ENCODE measurements at regions not wholly inside any gene's neighbourhood (a gene's known extent, or its start where the extent isn't known, plus 50 kb on each side); places are given as distances from the start of the nearest gene placed in this dataset.

- TF ChIP-seq CTCF (IDR thresholded peaks at IDR 0.05; ENCODE audit: insufficient read depth, low read depth, low read length, missing control alignments) = no peak
- DNase-seq (ENCODE audit: low read depth) = no peak
- H3K4me3 ChIP-seq (ENCODE audit: low read depth, low read length) = no peak overlapping the region
Observed at GRCh38 chrX:104430072-104430741, 135.8 kb upstream of the IL1RAPL2 start.

DNA sequence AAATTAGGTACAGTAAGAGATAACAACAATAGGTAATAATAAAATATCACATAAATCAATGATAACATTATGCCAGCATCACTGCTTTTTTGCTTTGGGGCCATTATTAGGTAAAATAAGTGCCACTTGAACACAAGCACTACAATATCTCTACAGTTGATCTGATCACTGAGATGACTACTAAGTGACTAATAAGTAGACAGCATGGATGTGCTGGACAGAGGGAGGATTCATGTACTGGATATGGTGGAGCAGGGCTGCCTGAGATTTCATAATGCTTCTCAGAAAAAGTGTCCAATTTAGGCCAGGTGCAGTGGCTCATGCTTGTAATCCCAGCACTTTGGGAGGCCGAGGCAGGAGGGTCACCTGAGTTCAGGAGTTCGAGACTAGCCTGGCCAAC lies 137.8 kb upstream of the IL1RAPL2 start:
- no peak for TF ChIP-seq CTCF (IDR thresholded peaks at IDR 0.05; ENCODE audit: insufficient read depth, low read depth, low read length, missing control alignments)
- DNase-seq (ENCODE audit: low read depth) = no peak
- no peak overlapping the region for H3K4me3 ChIP-seq (ENCODE audit: low read depth, low read length)

- no peak overlapping the region for H3K4me3 ChIP-seq (ENCODE audit: low read depth, low read length)
- no peak for DNase-seq (ENCODE audit: low read depth)
- TF ChIP-seq CTCF (IDR thresholded peaks at IDR 0.05; ENCODE audit: insufficient read depth, low read depth, low read length, missing control alignments) = no peak
Observed at GRCh38 chrX:104427693-104428092, 138.3 kb upstream of the IL1RAPL2 start.

DNA sequence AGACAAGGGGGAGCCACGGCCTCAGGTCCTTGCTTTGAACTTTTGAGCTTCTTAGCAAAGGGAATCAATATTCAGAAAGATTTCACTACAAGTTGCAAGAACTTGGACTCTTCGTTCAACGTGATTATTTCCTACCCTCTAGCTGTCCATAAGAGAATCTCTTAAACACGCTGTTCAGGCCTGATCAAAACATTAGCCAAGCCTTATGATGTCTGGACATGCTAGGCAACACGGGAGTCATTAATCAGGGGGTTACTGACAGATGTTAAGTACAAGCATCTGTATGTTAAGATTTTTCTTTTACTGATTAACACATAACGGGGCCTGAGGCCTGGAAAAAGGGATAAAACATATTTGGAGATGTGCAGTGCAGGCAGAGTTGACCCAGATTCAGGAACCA lies 138.9 kb upstream of the IL1RAPL2 start:
- DNase-seq (ENCODE audit: low read depth) = no peak
- TF ChIP-seq CTCF (IDR thresholded peaks at IDR 0.05; ENCODE audit: insufficient read depth, low read depth, low read length, missing control alignments) = no peak
- no peak overlapping the region for H3K4me3 ChIP-seq (ENCODE audit: low read depth, low read length)

DNA sequence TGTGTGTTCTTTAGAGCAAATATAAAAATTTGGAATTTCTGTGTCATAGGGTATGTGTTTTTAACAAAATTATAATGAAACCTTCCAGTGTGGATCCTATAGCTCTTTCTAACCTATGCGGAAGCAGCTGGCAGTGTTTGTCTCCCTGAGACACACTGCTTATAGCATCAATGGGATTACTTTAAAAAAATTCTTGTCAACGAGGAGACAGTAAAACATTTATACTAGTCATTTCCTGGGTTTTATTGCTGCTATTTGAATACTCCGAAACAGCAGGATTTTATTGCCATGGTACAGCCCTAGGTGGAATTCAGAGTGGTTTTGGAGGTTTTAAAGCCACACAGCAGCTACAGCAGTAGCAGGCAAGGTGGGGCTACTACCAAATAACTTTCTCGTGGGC lies 145.1 kb upstream of the IL1RAPL2 start:
- TF ChIP-seq CTCF (IDR thresholded peaks at IDR 0.05; ENCODE audit: insufficient read depth, low read depth, low read length, missing control alignments) = no peak
- no peak overlapping the region for H3K4me3 ChIP-seq (ENCODE audit: low read depth, low read length)
- no peak for DNase-seq (ENCODE audit: low read depth)

DNA sequence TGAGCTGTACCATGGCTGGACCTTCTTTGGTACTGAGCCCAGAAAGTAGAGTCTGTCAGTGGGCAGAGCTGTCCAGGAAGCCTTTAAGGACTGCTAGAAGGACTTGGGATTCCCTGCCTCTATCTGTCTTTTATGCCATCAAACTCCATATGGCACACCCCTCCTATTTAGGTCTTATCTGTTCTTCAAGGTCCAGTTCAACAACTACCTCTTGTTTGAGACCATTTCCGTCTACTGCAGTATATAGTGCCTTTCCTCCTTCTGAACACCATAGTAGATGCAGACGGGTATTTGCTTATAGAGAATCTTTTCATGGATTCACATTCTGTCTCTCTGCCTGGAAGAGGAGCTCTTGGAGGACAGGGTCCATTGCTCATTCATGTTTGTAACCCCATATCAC lies 146.1 kb upstream of the IL1RAPL2 start:
- no peak for TF ChIP-seq CTCF (IDR thresholded peaks at IDR 0.05; ENCODE audit: insufficient read depth, low read depth, low read length, missing control alignments)
- DNase-seq (ENCODE audit: low read depth) = no peak
- no peak overlapping the region for H3K4me3 ChIP-seq (ENCODE audit: low read depth, low read length)

DNA sequence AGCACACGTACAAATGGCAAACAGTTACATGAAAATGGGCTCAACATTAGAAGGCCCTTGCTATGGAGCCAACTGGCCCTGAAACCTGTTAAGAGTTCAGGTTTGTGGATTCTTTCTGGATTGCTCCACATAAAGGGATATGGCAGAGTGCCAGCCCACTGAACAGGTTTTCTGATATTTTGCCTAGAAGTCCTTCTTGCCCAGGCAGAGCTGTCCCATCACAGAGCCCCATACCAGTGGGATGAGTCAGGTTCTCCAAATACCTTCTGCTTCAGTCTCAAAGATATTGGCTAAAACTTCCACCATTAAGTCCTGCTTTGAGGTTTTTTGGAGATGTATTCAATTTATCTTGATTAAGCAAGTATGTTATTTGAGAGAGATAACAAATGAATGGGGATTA lies 146.8 kb upstream of the IL1RAPL2 start:
- H3K4me3 ChIP-seq (ENCODE audit: low read depth, low read length) = no peak overlapping the region
- no peak for DNase-seq (ENCODE audit: low read depth)
- no peak for TF ChIP-seq CTCF (IDR thresholded peaks at IDR 0.05; ENCODE audit: insufficient read depth, low read depth, low read length, missing control alignments)
